K562 (cell line): ENCODE measurements at regions not wholly inside any gene's neighbourhood (a gene's known extent, or its start where the extent isn't known, plus 50 kb on each side); places are given as distances from the start of the nearest gene placed in this dataset.

Experiments used
- ATAC-seq: fragments of 200-7000 bp; cut with Tn5 transposase; 3 replicates; pipeline ENCODE4 v1.9.1; 2020; ENCODE audit warnings: moderate library complexity
- BruUV-seq: library from RNA; stranded (reverse); fragments of 400-500 nt; replicated peaks from 2 replicates; lab custom pipeline; 2021; lab: Mats Ljungman, UMichigan
- CTCF ChIA-PET: fragments of 300-600 bp; formaldehyde crosslinking; extraction: SDS; loops from one replicate; lab custom pipeline; 2021; ENCODE audit warnings: low intra/inter-chr PET ratio; lab: Yijun Ruan, JAX
- POLR2A ChIA-PET: fragments of 300-600, 350-650 bp; sonication (Branson Sonifier 250); formaldehyde crosslinking; extraction: SDS; loops from one replicate; lab custom pipeline; 2021; ENCODE audit warnings: antibody characterized with exemption, inconsistent platforms; lab: Yijun Ruan, JAX
- DNase-seq, 4 experiments: peaks; one replicate each; pipeline versions ENCODE4 v3.0.0 to v3.0.0-alpha.2; 2011 to 2018; ENCODE audit warnings: low spot score in 3 of 4, mixed read lengths in 3 of 4; ENCODE audit errors: extremely low read depth in 1 of 4
- FAIRE-seq: peaks from 2 replicates; lab custom pipeline; 2011; peaks lifted over from hg19 to GRCh38; lab: Jason Lieb, UNC
- H2AFZ ChIP-seq: 2 replicates; pipeline ENCODE4 v1.6.0; 2011; ENCODE audit warnings: low read depth, low read length, control low read depth, inconsistent platforms
- H3K27ac ChIP-seq: fragments of 200-600 bp; 3 replicates; pipeline ENCODE4 v1.8.0; 2011; ENCODE audit warnings: low read depth, mild to moderate bottlenecking, control low read depth, inconsistent platforms, low read length, moderate library complexity, mixed read lengths; ENCODE audit errors: extremely low read depth
- H3K27me3 ChIP-seq, 2 experiments: fragments of 300-600 bp in 1 of 2; 2 replicates in 1 of 2; 3 replicates in 1 of 2; pipeline versions ENCODE4 v1.6.0 to v1.8.0; 2011; ENCODE audit warnings: inconsistent platforms in 2 of 2, low read length in 2 of 2, mild to moderate bottlenecking in 1 of 2, mixed read lengths in 1 of 2, moderate library complexity in 1 of 2; ENCODE audit not compliant: control insufficient read depth in 2 of 2, insufficient read depth in 2 of 2
- H3K36me3 ChIP-seq: fragments of 300-600 bp; 3 replicates; pipeline ENCODE4 v1.8.0; 2011; ENCODE audit warnings: mild to moderate bottlenecking, low read length, inconsistent platforms; ENCODE audit not compliant: control insufficient read depth, insufficient read depth
- H3K4me1 ChIP-seq, 2 experiments: fragments of 200-600 bp in 1 of 2; replicated peaks in 1 of 2; 2 replicates in 1 of 2; 3 replicates in 1 of 2; pipeline versions ENCODE4 v1.5.1 to v1.8.0; 2011; ENCODE audit warnings: inconsistent platforms in 2 of 2, low read length in 2 of 2, mild to moderate bottlenecking in 1 of 2, mixed read lengths in 1 of 2, moderate library complexity in 1 of 2; ENCODE audit not compliant: control insufficient read depth in 2 of 2, insufficient read depth in 2 of 2
- H3K4me2 ChIP-seq: 2 replicates; pipeline ENCODE4 v1.6.1; 2011; ENCODE audit warnings: low read length, control low read depth, inconsistent platforms, mixed read lengths; ENCODE audit not compliant: insufficient read depth
- H3K4me3 ChIP-seq: fragments of 200-600 bp; sonication (generic), shearing (Covaris generic); 2 replicates; pipeline ENCODE4 v1.5.1; 2016; ENCODE audit warnings: control low read depth, inconsistent platforms
- H3K79me2 ChIP-seq: fragments of 200-600 bp; 3 replicates; pipeline ENCODE4 v1.8.0; 2011; ENCODE audit warnings: low read length, inconsistent platforms; ENCODE audit not compliant: control insufficient read depth, insufficient read depth
- H3K9ac ChIP-seq, 2 experiments: 2 replicates each; pipeline versions ENCODE4 v1.6.0 to v1.6.1; 2011; ENCODE audit warnings: low read depth in 2 of 2, low read length in 2 of 2, control low read depth in 1 of 2, inconsistent platforms in 1 of 2, mild to moderate bottlenecking in 1 of 2, mixed read lengths in 1 of 2; ENCODE audit not compliant: insufficient read depth in 1 of 2
- H3K9me1 ChIP-seq: one replicate; pipeline ENCODE4 v1.6.0; 2011; ENCODE audit warnings: inconsistent platforms, mild to moderate bottlenecking, low read length, moderate library complexity; ENCODE audit not compliant: control insufficient read depth, insufficient read depth
- H3K9me3 ChIP-seq: replicated peaks from 2 replicates; pipeline ENCODE4 v1.5.1; 2011; ENCODE audit warnings: low read depth, low read length, inconsistent platforms; ENCODE audit not compliant: control insufficient read depth, insufficient read depth
- H4K20me1 ChIP-seq: replicated peaks from 2 replicates; pipeline ENCODE4 v1.6.1; 2011; ENCODE audit warnings: low read length, inconsistent platforms, mixed read lengths; ENCODE audit not compliant: control insufficient read depth, insufficient read depth
- FOXJ2 ChIP-seq: fragments of 200-800 bp; sonication (Bioruptor generic); IDR thresholded peaks from 2 replicates; pipeline ENCODE4 v1.6.1; 2016; ENCODE audit warnings: missing genetic modification characterization, missing compliant biosample characterization
- FOXM1 ChIP-seq, 2 experiments: fragments of 450-650 bp in 1 of 2; sonication (generic) in 1 of 2; formaldehyde crosslinking in 1 of 2; IDR thresholded peaks; 2 replicates each; pipeline versions ENCODE4 v1.6.1 to v1.9.0; 2017 to 2022; ENCODE audit warnings: low read depth in 2 of 2, mild to moderate bottlenecking in 2 of 2, missing genetic modification reagents in 1 of 2, moderate library complexity in 1 of 2
- HNRNPLL ChIP-seq: fragments of 200-400 bp; formaldehyde crosslinking; IDR thresholded peaks from 2 replicates; pipeline ENCODE4 v1.6.1; 2017; ENCODE audit warnings: low read length, low read depth, mild to moderate bottlenecking; ENCODE audit not compliant: poor library complexity, severe bottlenecking
- MEF2D ChIP-seq: conservative IDR thresholded peaks from 2 replicates; pipeline ENCODE4 v1.6.1; 2016; ENCODE audit warnings: low read depth, missing genetic modification characterization, missing compliant biosample characterization
- NFRKB ChIP-seq: fragments of 450-650 bp; IDR thresholded peaks from 2 replicates; pipeline ENCODE4 v1.6.1; 2016; ENCODE audit warnings: low read depth
- NFYB ChIP-seq: IDR thresholded peaks from 2 replicates; pipeline ENCODE4 v1.6.1; 2011; ENCODE audit warnings: mild to moderate bottlenecking, moderate library complexity; ENCODE audit not compliant: insufficient read length; ENCODE audit errors: extremely low read depth
- PCBP2 ChIP-seq: fragments of 200-400 bp; formaldehyde crosslinking; IDR thresholded peaks from 2 replicates; pipeline ENCODE4 v1.6.1; 2018; ENCODE audit warnings: low read length, low read depth, mild to moderate bottlenecking, moderate library complexity; ENCODE audit not compliant: poor library complexity, severe bottlenecking
- PHF21A ChIP-seq: fragments of 450-650 bp; IDR thresholded peaks from 2 replicates; pipeline ENCODE4 v1.6.1; 2017; ENCODE audit warnings: low read depth, borderline replicate concordance
- PML ChIP-seq: IDR thresholded peaks from 2 replicates; pipeline ENCODE4 v1.6.1; 2012; ENCODE audit warnings: low read length, inconsistent platforms
- PRMT5 ChIP-seq: sonication (generic); formaldehyde crosslinking; IDR thresholded peaks from 2 replicates; pipeline ENCODE4 v1.5.0; 2020; ENCODE audit warnings: missing genetic modification reagents
- SMARCA5 ChIP-seq: fragments of 450-650 bp; IDR thresholded peaks from 2 replicates; pipeline ENCODE4 v1.6.1; 2016
- SNIP1 ChIP-seq: fragments of 450-650 bp; IDR thresholded peaks from 2 replicates; pipeline ENCODE4 v1.7.1; 2017; ENCODE audit warnings: low read depth, mild to moderate bottlenecking
- TGIF2 ChIP-seq: sonication (generic); formaldehyde crosslinking; IDR thresholded peaks from 2 replicates; pipeline ENCODE4 v1.8.1; 2022; ENCODE audit warnings: mild to moderate bottlenecking, missing genetic modification reagents, moderate library complexity
- WGBS: fragments of 100-300 bp; shearing (Covaris generic); methylation state at CpG from one replicate; pipeline ENCODE4 v1.1.6; 2016; ENCODE audit warnings: low coverage, mixed read lengths; ENCODE audit not compliant: insufficient coverage; ENCODE audit errors: missing lambda C conversion rate; 5-methylcytosine and 5-hydroxymethylcytosine counted together
- in situ Hi-C: fragments of 300-500 bp; cut with MboI; formaldehyde crosslinking; loops from 4 replicates; pipeline ENCODE4 v1.15.0; 2018; ENCODE audit warnings: inconsistent platforms, mixed read lengths
- intact Hi-C: fragments of 100-400 bp; cut with micrococcal nuclease; formaldehyde crosslinking; loops from 2 replicates; pipeline ENCODE4 v1.14.2; 2022
- TF ChIP-seq, protein P1 (sequence below): fragments of 150-350 bp; conservative IDR thresholded peaks from 2 replicates; pipeline ENCODE4 v1.6.1; 2014; ENCODE audit warnings: low read length

DNA sequence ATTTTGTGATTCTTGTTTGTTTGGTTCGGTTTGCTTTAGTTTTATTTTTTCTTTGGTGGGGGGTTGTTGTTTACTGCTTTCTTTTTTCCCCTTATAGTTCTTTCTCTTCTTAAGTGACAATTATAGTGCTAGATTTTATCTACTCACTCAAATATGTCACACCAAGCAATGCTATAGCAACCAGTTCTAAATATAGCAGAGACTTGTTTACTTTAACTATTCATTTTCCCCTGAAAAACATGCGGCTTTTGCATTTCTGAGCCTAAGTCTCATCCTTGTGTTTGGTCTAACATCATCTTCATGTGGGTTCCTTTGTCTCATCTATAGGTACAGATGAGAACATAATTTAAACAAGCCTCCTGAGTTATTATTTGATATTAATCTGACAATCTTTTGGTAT is 676.6 kb downstream of the FAT4 start:
- H3K79me2 ChIP-seq = no peaks in the 10 kb centered on the region
- no peak overlapping the region for H3K4me3 ChIP-seq
- 0% methylated on average over 2 of the region's 2 CpGs for WGBS
- no peaks in the 10 kb centered on the region for H3K36me3 ChIP-seq
- H4K20me1 ChIP-seq = no peaks in the 10 kb centered on the region
- FAIRE-seq (no peak), ATAC-seq (no peak), DNase-seq (no peak)
- H3K4me2 ChIP-seq = no peak overlapping the region
- ChIA-PET CTCF (no interaction called here), POLR2A (no interaction called here)
- H3K9ac ChIP-seq = no peak overlapping the region
- no peak overlapping the region for H2AFZ ChIP-seq
- BruUV-seq = no TSS peak
- in situ Hi-C loops (no loop called here), intact Hi-C loops (no loop called here)
- 0 out of 5 replicates have a peak, but pooled peaks cover 0 to 3% of the 10 kb centered on the region in 2 experiments for H3K27me3 ChIP-seq
- no peak overlapping the region for H3K27ac ChIP-seq
- peak; percentile 41; the same call in 1 of the 2 replicates for TF ChIP-seq MEF2D (tag)
- no peak for TF ChIP-seq HNRNPLL
- peak; percentile 90 for TF ChIP-seq FOXJ2 (tag)
- 0 out of 5 replicates have a peak, but pooled peaks cover 0 to under 1% of the 10 kb centered on the region in 2 experiments for H3K4me1 ChIP-seq
- no peaks in the 10 kb centered on the region; the same call in 1 of the 2 replicates for H3K9me3 ChIP-seq
- no peaks in the 10 kb centered on the region for H3K9me1 ChIP-seq

DNA sequence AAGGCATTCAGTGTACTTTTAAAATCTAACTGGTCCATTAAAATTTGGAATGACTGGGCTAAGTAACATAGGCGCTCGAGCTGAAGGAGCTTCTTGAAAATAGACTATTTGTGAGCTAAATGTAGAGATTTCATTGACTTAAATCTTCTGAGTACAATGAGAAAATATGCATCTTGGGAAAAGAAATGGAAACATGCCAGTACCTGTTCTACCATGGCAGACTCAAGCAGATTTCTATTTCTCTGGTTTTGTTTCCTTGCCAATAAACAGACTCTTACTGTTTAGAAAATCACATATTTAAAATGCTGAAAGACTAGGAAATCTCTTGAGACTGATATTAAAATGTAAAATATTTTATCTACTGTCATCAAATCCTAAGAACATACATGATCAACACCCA is 678.1 kb downstream of the FAT4 start:
- no peaks in the 10 kb centered on the region for H3K9me1 ChIP-seq
- H3K27ac ChIP-seq = no peak overlapping the region
- intact Hi-C loops = no loop called here
- 0 out of 5 replicates have a peak, but pooled peaks cover 0 to 3% of the 10 kb centered on the region in 2 experiments for H3K27me3 ChIP-seq
- no peak for FAIRE-seq
- H3K36me3 ChIP-seq = no peaks in the 10 kb centered on the region
- H3K9me3 ChIP-seq = no peaks in the 10 kb centered on the region; the same call in 1 of the 2 replicates
- no peak for DNase-seq
- H2AFZ ChIP-seq = no peak overlapping the region
- ChIA-PET CTCF (no interaction called here), POLR2A (no interaction called here)
- in situ Hi-C loops = no loop called here
- H3K79me2 ChIP-seq = no peaks in the 10 kb centered on the region
- no peak for ATAC-seq
- BruUV-seq = no TSS peak
- WGBS = 2% methylated on average over 2 of the region's 2 CpGs
- H4K20me1 ChIP-seq = no peaks in the 10 kb centered on the region
- H3K4me2 ChIP-seq = no peak overlapping the region
- H3K4me3 ChIP-seq = no peak overlapping the region
- H3K4me1 ChIP-seq = no peaks in the 10 kb centered on the region
- no peak overlapping the region for H3K9ac ChIP-seq
- TF ChIP-seq SNIP1 (no peak), PML (no peak), PHF21A (no peak), PRMT5 (CRISPR knock-in tag) (no peak), PCBP2 (no peak), FOXM1 (IDR thresholded peaks at IDR 0.05; ENCODE audit: low read depth) (no peak), FOXM1 (CRISPR knock-in tag; IDR thresholded peaks at IDR 0.05; ENCODE audit: low read depth) (no peak), TGIF2 (CRISPR knock-in tag) (no peak), SMARCA5 (no peak), NFYB (no peak), NFRKB (no peak)
- TF ChIP-seq, protein P1, sequence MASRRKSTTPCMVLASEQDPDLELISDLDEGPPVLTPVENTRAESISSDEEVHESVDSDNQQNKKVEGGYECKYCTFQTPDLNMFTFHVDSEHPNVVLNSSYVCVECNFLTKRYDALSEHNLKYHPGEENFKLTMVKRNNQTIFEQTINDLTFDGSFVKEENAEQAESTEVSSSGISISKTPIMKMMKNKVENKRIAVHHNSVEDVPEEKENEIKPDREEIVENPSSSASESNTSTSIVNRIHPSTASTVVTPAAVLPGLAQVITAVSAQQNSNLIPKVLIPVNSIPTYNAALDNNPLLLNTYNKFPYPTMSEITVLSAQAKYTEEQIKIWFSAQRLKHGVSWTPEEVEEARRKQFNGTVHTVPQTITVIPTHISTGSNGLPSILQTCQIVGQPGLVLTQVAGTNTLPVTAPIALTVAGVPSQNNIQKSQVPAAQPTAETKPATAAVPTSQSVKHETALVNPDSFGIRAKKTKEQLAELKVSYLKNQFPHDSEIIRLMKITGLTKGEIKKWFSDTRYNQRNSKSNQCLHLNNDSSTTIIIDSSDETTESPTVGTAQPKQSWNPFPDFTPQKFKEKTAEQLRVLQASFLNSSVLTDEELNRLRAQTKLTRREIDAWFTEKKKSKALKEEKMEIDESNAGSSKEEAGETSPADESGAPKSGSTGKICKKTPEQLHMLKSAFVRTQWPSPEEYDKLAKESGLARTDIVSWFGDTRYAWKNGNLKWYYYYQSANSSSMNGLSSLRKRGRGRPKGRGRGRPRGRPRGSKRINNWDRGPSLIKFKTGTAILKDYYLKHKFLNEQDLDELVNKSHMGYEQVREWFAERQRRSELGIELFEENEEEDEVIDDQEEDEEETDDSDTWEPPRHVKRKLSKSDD = no peak
